ENCODE measurements at regions not wholly inside any gene's neighbourhood (a gene's known extent, or its start where the extent isn't known, plus 50 kb on each side); places are given as distances from the start of the nearest gene placed in this dataset.

GRCh38 chr2:8619071-8619470, 62.8 kb upstream of the ID2 start:
- TF ChIP-seq CTCF (IDR thresholded peaks at IDR 0.05) (no peak), POLR2AphosphoS5 (IDR thresholded peaks at IDR 0.05) (no peak), POLR2A (IDR thresholded peaks at IDR 0.05) (no peak), EP300 (IDR thresholded peaks at IDR 0.05) (no peak)
